Neural cell (in vitro differentiated cells): ENCODE measurements at regions not wholly inside any gene's neighbourhood (a gene's known extent, or its start where the extent isn't known, plus 50 kb on each side); places are given as distances from the start of the nearest gene placed in this dataset.

Source experiments
- H2AFZ ChIP-seq: fragments of 200-600, 300-800 bp; sonication (generic), shearing (Covaris generic); 2 replicates; pipeline ENCODE4 v1.6.0; 2014; ENCODE audit warnings: low read depth, mild to moderate bottlenecking, antibody characterized with exemption, low read length, moderate library complexity
- H3F3A ChIP-seq: fragments of 200-600 bp; shearing (Covaris generic); 2 replicates; pipeline ENCODE4 v1.6.1; 2016; ENCODE audit warnings: mild to moderate bottlenecking, moderate library complexity, mixed read lengths, antibody characterized with exemption, low read length; ENCODE audit not compliant: insufficient read depth, poor library complexity, severe bottlenecking
- H3K27ac ChIP-seq: fragments of 200-600, 300-800 bp; sonication (generic), shearing (Covaris generic); 2 replicates; pipeline ENCODE4 v1.5.1; 2014; ENCODE audit warnings: mild to moderate bottlenecking, low read length, moderate library complexity
- H3K27me3 ChIP-seq: fragments of 300-800, 200-600 bp; sonication (generic), shearing (Covaris generic); 2 replicates; pipeline ENCODE4 v1.6.0; 2014; ENCODE audit warnings: mild to moderate bottlenecking, low read depth, low read length, moderate library complexity; ENCODE audit not compliant: insufficient read depth
- H3K36me3 ChIP-seq: fragments of 300-800, 200-600 bp; sonication (generic), shearing (Covaris generic); 2 replicates; pipeline ENCODE4 v1.5.1; 2014; ENCODE audit warnings: mild to moderate bottlenecking, antibody characterized with exemption, low read length, moderate library complexity; ENCODE audit not compliant: insufficient read depth
- H3K4me2 ChIP-seq: fragments of 300-800, 200-600 bp; sonication (generic), shearing (Covaris generic); 2 replicates; pipeline ENCODE4 v1.6.0; 2014; ENCODE audit warnings: mild to moderate bottlenecking, low read length
- H3K4me3 ChIP-seq: fragments of 300-800, 200-600 bp; sonication (generic), shearing (Covaris generic); 2 replicates; pipeline ENCODE4 v1.5.1; 2014; ENCODE audit warnings: mild to moderate bottlenecking, low read length, moderate library complexity
- H3K79me2 ChIP-seq: fragments of 200-600 bp; shearing (Covaris generic); replicated peaks from 2 replicates; pipeline ENCODE4 v1.6.0; 2014; ENCODE audit warnings: mild to moderate bottlenecking, low read length, moderate library complexity; ENCODE audit not compliant: insufficient read depth
- H3K9ac ChIP-seq: fragments of 300-800, 200-600 bp; sonication (generic), shearing (Covaris generic); 2 replicates; pipeline ENCODE4 v1.6.1; 2016; ENCODE audit warnings: mild to moderate bottlenecking, low read length, mixed read lengths
- H3K9me2 ChIP-seq: fragments of 200-600 bp; shearing (Covaris generic); 2 replicates; pipeline ENCODE4 v1.6.1; 2016; ENCODE audit warnings: mild to moderate bottlenecking, low read length, mixed read lengths; ENCODE audit not compliant: insufficient read depth
- H3K9me3 ChIP-seq: fragments of 200-600, 300-800 bp; sonication (generic), shearing (Covaris generic); 2 replicates; pipeline ENCODE4 v1.6.1; 2016; ENCODE audit warnings: mild to moderate bottlenecking, mixed run types, low read length, moderate library complexity, mixed read lengths
- H4K20me1 ChIP-seq: fragments of 200-600 bp; shearing (Covaris generic); 2 replicates; pipeline ENCODE4 v1.6.1; 2016; ENCODE audit warnings: mild to moderate bottlenecking, mixed run types; ENCODE audit not compliant: insufficient read depth
- CTCF ChIP-seq: fragments of 450-650 bp; IDR thresholded peaks from 2 replicates; pipeline ENCODE4 v1.5.1; 2014; ENCODE audit warnings: antibody characterized with exemption, mild to moderate bottlenecking, moderate library complexity; ENCODE audit not compliant: poor library complexity, severe bottlenecking
- EP300 ChIP-seq: fragments of 450-650 bp; conservative IDR thresholded peaks from 2 replicates; pipeline ENCODE4 v1.6.1; 2014; ENCODE audit warnings: antibody characterized with exemption, mild to moderate bottlenecking, moderate library complexity; ENCODE audit not compliant: poor library complexity, severe bottlenecking
- EZH2 ChIP-seq: fragments of 200-600, 300-800 bp; shearing (Covaris generic), sonication (generic); IDR thresholded peaks from 2 replicates; pipeline ENCODE4 v1.6.1; 2014; ENCODE audit warnings: antibody characterized with exemption, low read length, borderline replicate concordance, mild to moderate bottlenecking; ENCODE audit not compliant: insufficient read depth, poor library complexity, severe bottlenecking
- MXI1 ChIP-seq: fragments of 450-650 bp; conservative IDR thresholded peaks from 2 replicates; pipeline ENCODE4 v1.6.1; 2014; ENCODE audit warnings: antibody characterized with exemption, mild to moderate bottlenecking; ENCODE audit not compliant: poor library complexity, severe bottlenecking
- POLR2AphosphoS5 ChIP-seq: IDR thresholded peaks from 2 replicates; pipeline ENCODE4 v1.6.1; 2012
- RAD21 ChIP-seq: fragments of 450-650 bp; conservative IDR thresholded peaks from 2 replicates; pipeline ENCODE4 v1.6.1; 2014; ENCODE audit warnings: antibody characterized with exemption, mild to moderate bottlenecking, moderate library complexity
- REST ChIP-seq: IDR thresholded peaks from 2 replicates; pipeline ENCODE4 v1.6.1; 2012; ENCODE audit warnings: borderline replicate concordance
- SMC3 ChIP-seq: fragments of 450-650 bp; conservative IDR thresholded peaks from 2 replicates; pipeline ENCODE4 v1.6.1; 2014; ENCODE audit warnings: antibody characterized with exemption, mild to moderate bottlenecking, moderate library complexity; ENCODE audit not compliant: poor library complexity
- TAF1 ChIP-seq: IDR thresholded peaks from 2 replicates; pipeline ENCODE4 v1.6.1; 2012; ENCODE audit warnings: low read depth

- Histone ChIP-seq H3K4me2 (no peak overlapping the region), H3K9me2 (no peaks in the 10 kb centered on the region), H3K27ac (no peak overlapping the region), H3K9ac (no peak overlapping the region), H3K79me2 (no peaks in the 10 kb centered on the region), H3K27me3 (no peaks in the 10 kb centered on the region), H3K4me3 (no peak overlapping the region), H2AFZ (no peak overlapping the region), H3F3A (no peaks in the 10 kb centered on the region), H3K9me3 (no peaks in the 10 kb centered on the region), H4K20me1 (no peaks in the 10 kb centered on the region), H3K36me3 (no peaks in the 10 kb centered on the region)
- TF ChIP-seq REST (no peak), RAD21 (no peak), SMC3 (no peak), MXI1 (no peak), EP300 (no peak), TAF1 (no peak), EZH2 (no peak), POLR2AphosphoS5 (no peak), CTCF (no peak)
Measured at GRCh38 chr1:214989341-214989740, 93.2 kb upstream of the KCNK2 start.

- Histone ChIP-seq H3K9me2 (no peaks in the 10 kb centered on the region), H3K9me3 (no peaks in the 10 kb centered on the region), H3K4me2 (no peak overlapping the region), H3F3A (no peaks in the 10 kb centered on the region), H3K27ac (no peak overlapping the region), H3K27me3 (no peaks in the 10 kb centered on the region), H3K36me3 (no peaks in the 10 kb centered on the region), H3K4me3 (no peak overlapping the region), H4K20me1 (no peaks in the 10 kb centered on the region), H2AFZ (no peak overlapping the region), H3K9ac (no peak overlapping the region), H3K79me2 (no peaks in the 10 kb centered on the region)
- TF ChIP-seq MXI1 (no peak), REST (no peak), POLR2AphosphoS5 (no peak), RAD21 (no peak)
Measured at GRCh38 chr1:214990619-214991018, 91.9 kb upstream of the KCNK2 start.
